ENCODE measurements at regions not wholly inside any gene's neighbourhood (a gene's known extent, or its start where the extent isn't known, plus 50 kb on each side); places are given as distances from the start of the nearest gene placed in this dataset.

DNA sequence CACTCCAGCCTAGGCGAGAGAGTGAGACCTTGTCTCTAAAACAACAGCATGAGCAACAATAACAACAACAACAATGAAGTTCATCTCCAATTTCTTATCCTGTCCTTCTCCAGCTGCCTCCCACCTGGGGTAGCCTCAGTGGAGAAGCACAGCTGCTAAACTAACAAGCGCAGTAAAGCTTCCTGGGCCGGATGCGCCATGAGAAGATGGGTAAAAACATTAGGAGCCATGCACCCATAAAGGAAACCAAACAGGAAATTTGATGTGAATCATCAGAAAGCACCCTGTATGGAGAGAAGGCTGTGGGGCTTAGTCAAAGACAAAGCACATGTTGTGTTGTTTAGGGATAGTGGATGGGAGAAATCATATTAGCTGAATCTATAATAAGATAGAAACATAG is 61.1 kb upstream of the CCN6 start:
- Mint-ChIP-seq H3K4me3 (peak overlapping the region; percentile 28), H3K27ac (peak overlapping the region; percentile 89), H3K27me3 (no peaks in the 10 kb centered on the region), H3K9me3 (no peaks in the 10 kb centered on the region), H3K36me3 (no peaks in the 10 kb centered on the region), H3K4me1 (ENCODE audit: low read depth) (peaks cover 90% of the 10 kb centered on the region)
- ChIA-PET POLR2A (interaction anchor here (0.8 to 1.6 kb wide), 12 partner anchors 10 to 387 kb away, joined by 3 to 5 read pairs (median 4); partner anchors contain the start of genes FYN and TRAF3IP2), CTCF (interaction anchor here (1.0 to 3.4 kb wide), 14 partner anchors 10 to 282 kb away, joined by 3 to 16 read pairs (median 4); partner anchors contain the start of gene FYN)
- DNase-seq, result peak; percentile 73
- intact Hi-C loops (cut with micrococcal nuclease), result loop anchor here (1.0 to 2.0 kb wide), 8 partner anchors 20 to 734 kb away; a partner anchor contains a TSS

DNA sequence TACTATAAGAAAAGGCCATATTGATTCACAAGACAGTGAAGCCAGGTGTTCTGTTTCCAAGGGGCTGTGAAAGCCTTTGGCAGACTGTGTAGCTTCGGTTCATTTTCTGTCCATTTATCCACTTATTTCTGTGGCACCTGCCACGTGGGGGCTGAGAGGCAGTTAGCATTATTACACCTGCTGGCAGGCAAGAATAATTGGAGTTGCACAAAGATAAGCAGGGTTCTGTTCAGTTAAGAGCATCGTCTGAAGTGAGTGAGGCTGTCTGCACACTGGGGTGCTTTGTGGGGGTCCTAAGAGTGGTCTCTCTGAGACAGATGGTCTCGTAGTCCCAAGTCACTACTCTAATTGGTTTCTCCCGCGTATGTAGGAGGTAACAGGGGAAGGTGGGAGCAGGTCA is 60.6 kb upstream of the CCN6 start:
- ChIA-PET CTCF (interaction anchor here (1.0 to 3.4 kb wide), 12 partner anchors 10 to 283 kb away, joined by 3 to 16 read pairs (median 4); partner anchors contain the start of gene FYN), POLR2A (interaction anchor here (0.8 to 1.6 kb wide), 10 partner anchors 9 to 388 kb away, joined by 3 to 5 read pairs (median 4); partner anchors contain the start of genes FYN and TRAF3IP2)
- H3K9me3 Mint-ChIP-seq, result no peaks in the 10 kb centered on the region
- H3K27ac Mint-ChIP-seq, result peak overlapping the region; percentile 89
- H3K36me3 Mint-ChIP-seq, result no peaks in the 10 kb centered on the region
- H3K27me3 Mint-ChIP-seq, result no peaks in the 10 kb centered on the region
- intact Hi-C loops (cut with micrococcal nuclease), result loop anchor here (1.0 to 2.0 kb wide), 8 partner anchors 20 to 735 kb away; a partner anchor contains a TSS
- H3K4me3 Mint-ChIP-seq, result no peak overlapping the region
- DNase-seq, result no peak
- H3K4me1 Mint-ChIP-seq (ENCODE audit: low read depth), result peaks cover 85% of the 10 kb centered on the region

DNA sequence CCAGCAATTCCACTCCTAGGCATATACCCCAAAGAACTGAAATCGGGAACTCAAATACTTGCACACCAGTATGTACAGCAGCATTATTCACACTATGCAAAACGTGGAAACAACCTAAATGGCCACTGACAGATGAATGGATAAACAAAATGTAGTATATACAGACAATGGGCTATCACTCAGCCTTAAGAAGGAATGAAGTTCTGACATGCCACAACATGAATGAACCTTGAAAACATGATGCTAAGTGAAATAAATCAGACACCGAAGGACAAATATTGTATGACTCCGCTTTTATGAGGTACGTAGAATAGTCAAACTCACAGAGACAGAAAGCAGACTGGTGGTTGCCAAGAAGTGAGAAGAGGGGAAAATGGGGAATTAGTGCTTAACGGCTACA is 59.1 kb upstream of the CCN6 start:
- H3K4me3 Mint-ChIP-seq, result no peak overlapping the region
- H3K27me3 Mint-ChIP-seq, result no peaks in the 10 kb centered on the region
- H3K36me3 Mint-ChIP-seq, result no peaks in the 10 kb centered on the region
- peak overlapping the region; percentile 5 for H3K27ac Mint-ChIP-seq
- CTCF ChIA-PET, result interaction anchor here (2.4 to 3.3 kb wide), 2 partner anchors 121 to 284 kb away, joined by 9 to 14 read pairs; partner anchors contain the start of gene FYN
- H3K9me3 Mint-ChIP-seq, result no peaks in the 10 kb centered on the region
- intact Hi-C loops (cut with micrococcal nuclease), result no loop called here
- DNase-seq, result no peak
- peaks cover 70% of the 10 kb centered on the region for H3K4me1 Mint-ChIP-seq (ENCODE audit: low read depth)
- POLR2A ChIA-PET, result no interaction called here

DNA sequence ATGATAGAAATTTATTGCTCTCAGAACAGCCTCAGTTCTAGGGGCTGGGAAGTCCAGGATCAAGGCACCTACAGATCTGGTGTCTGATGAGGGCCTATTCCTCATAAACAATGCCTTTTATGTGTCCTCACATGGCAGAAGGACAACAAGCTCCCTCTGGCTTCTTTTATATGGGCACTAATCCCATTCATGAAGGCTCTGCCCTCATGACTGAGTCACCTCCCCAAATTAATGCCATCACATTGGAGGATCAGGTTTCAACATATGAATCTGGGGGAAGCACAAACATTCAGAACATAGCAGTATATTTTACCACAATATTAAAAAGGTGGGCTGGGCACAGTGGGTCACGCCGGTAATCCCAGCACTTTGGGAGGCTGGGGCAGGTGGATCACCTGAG is 58.5 kb upstream of the CCN6 start:
- no peak overlapping the region for H3K27ac Mint-ChIP-seq
- H3K4me1 Mint-ChIP-seq (ENCODE audit: low read depth), result peaks cover 64% of the 10 kb centered on the region
- intact Hi-C loops (cut with micrococcal nuclease), result no loop called here
- POLR2A ChIA-PET, result no interaction called here
- H3K4me3 Mint-ChIP-seq, result no peak overlapping the region
- CTCF ChIA-PET, result interaction anchor here (4.2 kb wide), 1 partner anchor 286 kb away, joined by 28 read pairs; no protein-coding TSS in a partner anchor
- no peaks in the 10 kb centered on the region for H3K9me3 Mint-ChIP-seq
- no peaks in the 10 kb centered on the region for H3K27me3 Mint-ChIP-seq
- no peak for DNase-seq
- no peaks in the 10 kb centered on the region for H3K36me3 Mint-ChIP-seq

DNA sequence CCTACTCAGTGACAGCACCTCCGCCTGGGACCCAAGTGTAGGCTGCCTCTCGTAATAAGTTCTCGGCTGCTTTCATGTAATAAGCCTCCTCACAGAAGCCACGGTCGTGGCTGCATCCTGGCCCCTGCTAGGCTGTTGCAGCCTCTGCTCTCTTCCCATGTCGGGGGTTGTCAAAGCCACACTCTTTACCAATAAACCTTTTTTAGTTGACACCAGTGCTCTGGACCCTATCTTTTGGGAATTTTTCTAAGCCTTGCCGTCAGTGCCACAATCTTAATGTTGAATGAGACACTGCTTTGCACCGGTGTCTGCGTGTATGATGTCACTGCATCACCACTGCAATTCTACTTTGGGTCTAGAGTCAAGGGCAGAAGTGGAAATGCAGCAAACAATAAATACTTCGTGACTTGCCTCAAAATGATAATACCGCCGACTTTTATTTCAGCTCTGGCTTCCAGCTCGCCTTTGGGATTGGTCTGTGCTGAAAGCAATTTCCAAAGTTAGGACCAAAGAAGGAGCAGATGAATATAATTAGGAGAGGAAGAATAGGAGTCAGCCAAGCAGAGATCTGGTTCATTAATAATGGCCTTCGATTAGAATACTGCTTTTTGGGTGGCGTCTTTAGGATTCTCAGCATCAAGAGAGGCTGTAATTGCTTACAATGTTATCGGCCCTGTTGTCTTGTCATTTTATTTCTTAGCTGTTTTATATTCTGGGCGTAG is 57.6 kb upstream of the CCN6 start:
- peak overlapping the region; percentile 48 for H3K4me3 Mint-ChIP-seq

DNA sequence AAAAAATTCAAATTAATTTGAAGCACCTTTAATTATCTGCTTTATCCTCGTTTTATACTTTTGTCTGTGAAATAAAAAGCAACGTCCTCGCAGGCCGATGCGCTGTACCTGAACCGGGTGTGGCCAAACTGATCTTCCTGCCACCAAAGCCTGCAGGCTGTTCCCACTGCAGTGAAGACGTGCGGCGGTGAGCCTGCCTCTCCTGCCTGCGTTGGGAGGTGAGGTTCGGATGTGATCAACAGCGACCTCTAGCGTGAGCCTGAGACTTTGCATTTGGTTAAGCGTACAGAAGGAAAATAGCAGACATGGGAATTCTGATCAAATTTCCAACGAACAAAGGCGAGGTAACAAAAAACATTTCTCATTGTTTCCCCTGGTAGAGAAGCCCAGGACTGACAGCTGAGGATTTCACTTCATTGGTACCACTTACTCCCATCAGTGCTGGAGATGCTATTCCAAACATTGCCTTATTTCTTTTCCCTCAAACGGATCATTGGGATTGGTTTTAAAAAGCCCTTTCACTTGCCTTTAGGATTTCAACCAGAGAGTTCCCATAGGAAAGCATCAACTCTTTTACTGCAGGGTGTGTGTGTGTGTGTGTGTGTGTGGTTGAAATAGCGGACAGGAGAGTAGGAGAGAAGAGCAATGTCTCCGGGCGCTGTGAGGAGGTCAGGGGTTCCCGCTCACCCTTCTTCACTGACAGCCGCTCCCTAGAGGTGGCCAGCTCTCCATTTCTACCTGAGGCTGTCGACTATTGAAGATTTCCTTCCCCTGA is 56.6 kb upstream of the CCN6 start:
- H3K9me3 Mint-ChIP-seq, result no peaks in the 10 kb centered on the region
- CTCF ChIA-PET, result interaction anchor here (0.6 to 4.2 kb wide), 22 partner anchors 13 to 326 kb away, joined by 3 to 28 read pairs (median 4); partner anchors contain the start of gene FYN
- H3K27me3 Mint-ChIP-seq, result no peaks in the 10 kb centered on the region
- peaks cover 48% of the 10 kb centered on the region for H3K4me1 Mint-ChIP-seq (ENCODE audit: low read depth)
- peak; percentile 87 for DNase-seq
- H3K27ac Mint-ChIP-seq, result peak overlapping the region; percentile 28
- intact Hi-C loops (cut with micrococcal nuclease), result loop anchor here (1.0 kb wide), 3 partner anchors 46 to 287 kb away; partner anchors contain the start of gene FYN
- POLR2A ChIA-PET, result interaction anchor here (2.0 kb wide), 1 partner anchor 124 kb away, joined by 6 read pairs; the partner anchor contains the start of gene FYN
- no peaks in the 10 kb centered on the region for H3K36me3 Mint-ChIP-seq
- peak overlapping the region; percentile 48 for H3K4me3 Mint-ChIP-seq

More for the DNA sequence above, 57.6 kb upstream of the CCN6 start:
- peaks cover 56% of the 10 kb centered on the region for H3K4me1 Mint-ChIP-seq (ENCODE audit: low read depth)
- H3K27me3 Mint-ChIP-seq, result no peaks in the 10 kb centered on the region
- DNase-seq, result no peak
- POLR2A ChIA-PET, result interaction anchor here (2.0 kb wide), 1 partner anchor 123 kb away, joined by 6 read pairs; the partner anchor contains the start of gene FYN
- CTCF ChIA-PET, result interaction anchor here (0.7 to 4.2 kb wide), 15 partner anchors 47 to 325 kb away, joined by 3 to 28 read pairs (median 4); no protein-coding TSS in a partner anchor
- H3K9me3 Mint-ChIP-seq, result no peaks in the 10 kb centered on the region
- intact Hi-C loops (cut with micrococcal nuclease), result no loop called here
- no peaks in the 10 kb centered on the region for H3K36me3 Mint-ChIP-seq
- no peak overlapping the region for H3K27ac Mint-ChIP-seq

DNA sequence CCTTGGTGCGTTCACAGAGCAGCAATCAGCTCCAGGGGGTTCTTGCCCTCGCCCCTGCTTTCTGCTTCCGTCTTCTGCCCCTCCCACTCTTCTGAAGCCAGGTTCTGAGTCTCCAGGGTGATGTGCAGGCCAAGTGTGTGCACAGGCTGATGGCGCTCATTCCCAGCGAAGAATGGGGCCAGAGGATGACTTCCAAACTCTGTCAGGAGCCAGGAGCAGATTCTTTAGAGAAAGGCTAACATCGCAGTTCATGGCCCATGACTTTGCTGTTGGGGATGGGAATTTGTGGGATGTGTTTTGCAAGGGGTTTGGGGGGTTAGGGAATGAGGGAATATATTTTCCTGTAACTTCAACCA is 56.1 kb upstream of the CCN6 start:
- Mint-ChIP-seq H3K4me1 (ENCODE audit: low read depth) (peaks cover 44% of the 10 kb centered on the region), H3K9me3 (no peaks in the 10 kb centered on the region), H3K36me3 (no peaks in the 10 kb centered on the region), H3K27me3 (no peaks in the 10 kb centered on the region), H3K27ac (no peak overlapping the region), H3K4me3 (no peak overlapping the region)
- CTCF ChIA-PET, result interaction anchor here (0.6 to 4.2 kb wide), 13 partner anchors 13 to 302 kb away, joined by 3 to 28 read pairs (median 5); partner anchors contain the start of gene FYN
- DNase-seq, result no peak
- intact Hi-C loops (cut with micrococcal nuclease), result loop anchor here (1.0 kb wide), 3 partner anchors 45 to 288 kb away; partner anchors contain the start of gene FYN
- POLR2A ChIA-PET, result interaction anchor here (2.0 kb wide), 1 partner anchor 124 kb away, joined by 6 read pairs; the partner anchor contains the start of gene FYN

DNA sequence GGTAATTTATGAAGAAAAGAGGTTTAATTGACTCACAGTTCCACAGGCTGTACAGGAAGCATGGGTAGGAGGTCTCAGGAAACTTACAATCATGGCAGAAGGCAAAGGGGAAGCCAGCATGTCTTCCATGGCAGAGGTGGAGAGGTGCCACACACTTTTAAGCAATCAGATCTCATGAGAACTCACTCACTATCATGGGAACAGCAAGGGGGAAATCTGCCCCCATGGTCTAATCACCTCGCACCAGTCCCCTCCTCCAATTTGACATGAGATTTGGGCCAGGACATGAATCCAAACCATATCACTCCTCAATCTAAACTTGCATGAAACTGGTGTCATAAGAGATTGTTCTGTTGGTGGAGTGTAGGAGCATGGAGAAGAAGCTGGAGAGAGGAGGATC is 51.6 kb upstream of the CCN6 start:
- Mint-ChIP-seq H3K4me1 (ENCODE audit: low read depth) (peaks cover 15% of the 10 kb centered on the region), H3K9me3 (no peaks in the 10 kb centered on the region), H3K4me3 (no peak overlapping the region), H3K27ac (no peak overlapping the region), H3K36me3 (no peaks in the 10 kb centered on the region), H3K27me3 (no peaks in the 10 kb centered on the region)
- CTCF ChIA-PET, result interaction anchor here (1.1 kb wide), 1 partner anchor 15 kb away, joined by 3 read pairs; no protein-coding TSS in a partner anchor
- no peak for DNase-seq
- POLR2A ChIA-PET, result interaction anchor here (0.7 kb wide), 1 partner anchor 9 kb away, joined by 3 read pairs; no protein-coding TSS in a partner anchor
- intact Hi-C loops (cut with micrococcal nuclease), result no loop called here

Measured in activated CD4-positive, alpha-beta memory T cell treated with anti-CD3 and anti-CD28 coated beads for 36 hours (primary cell).